Gastrocnemius medialis (tissue), 4 donors: ENCODE measurements at regions not wholly inside any gene's neighbourhood (a gene's known extent, or its start where the extent isn't known, plus 50 kb on each side); places are given as distances from the start of the nearest gene placed in this dataset.
"Not testable (repeated sequence)": the region's sequence is repeated elsewhere in the genome, so short reads cannot be mapped to it uniquely, and the experiment has no call there.

Source experiments
- CTCF ChIP-seq, 5 experiments: fragments of 450-650 bp in 3 of 5; fragments of 200-600 bp in 2 of 5; sonication (generic) in 2 of 5; IDR thresholded peaks in 4 of 5; conservative IDR thresholded peaks in 1 of 5; 1 replicate in 4 of 5; 2 replicates in 1 of 5; pipeline ENCODE4 v1.5.1; 2016 to 2019; ENCODE audit warnings: antibody characterized with exemption in 5 of 5, mild to moderate bottlenecking in 3 of 5, moderate library complexity in 3 of 5
- POLR2A ChIP-seq, 2 donors: fragments of 450-650 bp; IDR thresholded peaks; one replicate each; pipeline ENCODE4 v1.6.1; 2017; ENCODE audit warnings: antibody characterized with exemption in 2 of 2, mild to moderate bottlenecking in 2 of 2, moderate library complexity in 2 of 2

GRCh38 chr10:2883983-2884540 is 183.3 kb upstream of the PFKP start:
- TF ChIP-seq CTCF (IDR thresholded peaks at IDR 0.05 in 4 of 5, conservative IDR thresholded peaks at IDR 0.05 in 1 of 5); POLR2A (IDR thresholded peaks at IDR 0.05): not testable (repeated sequence)
